GM18499 (cell line): ENCODE measurements at regions not wholly inside any gene's neighbourhood (a gene's known extent, or its start where the extent isn't known, plus 50 kb on each side); places are given as distances from the start of the nearest gene placed in this dataset.

ENCODE experiments used
- ATAC-seq: cut with Tn5 transposase; IDR thresholded peaks from one replicate; pipeline ENCODE4 v1.9.1; 2021; ENCODE audit warnings: moderate number of reproducible peaks; ENCODE audit not compliant: insufficient read depth, unreplicated experiment

GRCh38 chr10:78537018-78537417, 503.4 kb downstream of the RPS24 start:
- no peak for ATAC-seq

GRCh38 chr10:78539247-78539766, 505.6 kb downstream of the RPS24 start:
- no peak for ATAC-seq

GRCh38 chr10:78540355-78541076, 506.9 kb downstream of the RPS24 start:
- ATAC-seq = no peak

GRCh38 chr10:78541481-78542140, 507.9 kb downstream of the RPS24 start:
- no peak for ATAC-seq

GRCh38 chr10:78542141-78542489, 508.5 kb downstream of the RPS24 start:
- ATAC-seq = no peak

GRCh38 chr10:78542521-78542920, 508.9 kb downstream of the RPS24 start:
- no peak for ATAC-seq

GRCh38 chr10:78543031-78543748, 509.5 kb downstream of the RPS24 start:
- no peak for ATAC-seq

- ATAC-seq = no peak
These were observed 510.2 kb downstream of the RPS24 start for GRCh38 chr10:78543749-78544362.

GRCh38 chr10:78544423-78545090, 510.9 kb downstream of the RPS24 start:
- ATAC-seq = no peak

- ATAC-seq = no peak
These were observed 512.1 kb downstream of the RPS24 start for GRCh38 chr10:78545756-78546155.

GRCh38 chr10:78547397-78547796, 513.7 kb downstream of the RPS24 start:
- no peak for ATAC-seq

GRCh38 chr10:78547905-78548304, 514.2 kb downstream of the RPS24 start:
- ATAC-seq = no peak

- no peak for ATAC-seq
These were observed 514.7 kb downstream of the RPS24 start for GRCh38 chr10:78548369-78548768.

- no peak for ATAC-seq
These were observed 515.7 kb downstream of the RPS24 start for GRCh38 chr10:78549140-78549935.

- no peak for ATAC-seq
These were observed 516.4 kb downstream of the RPS24 start for GRCh38 chr10:78550090-78550489.

GRCh38 chr10:78550716-78551115, 517.1 kb downstream of the RPS24 start:
- no peak for ATAC-seq

GRCh38 chr10:78551184-78552005, 517.4 kb upstream of the ZMIZ1 start:
- ATAC-seq = no peak

- ATAC-seq = no peak
These were observed 516.4 kb upstream of the ZMIZ1 start for GRCh38 chr10:78552261-78552811.
